Neuronal stem cell (in vitro differentiated cells): ENCODE measurements at regions not wholly inside any gene's neighbourhood (a gene's known extent, or its start where the extent isn't known, plus 50 kb on each side); places are given as distances from the start of the nearest gene placed in this dataset.
A peak's percentile ranks its signal among the peaks of the same experiment; 100 is the strongest.

Source experiments
- DNase-seq: peaks from one replicate; pipeline ENCODE4 v3.0.0-alpha.2; 2013; ENCODE audit warnings: low spot score
- H2AFZ ChIP-seq: one replicate; pipeline ENCODE4 v1.6.1; 2013; ENCODE audit warnings: mild to moderate bottlenecking, low read length, inconsistent platforms
- H2AK5ac ChIP-seq: 2 replicates; pipeline ENCODE4 v1.6.1; 2013; ENCODE audit warnings: low read depth, mild to moderate bottlenecking, inconsistent platforms, low read length, moderate library complexity, mixed read lengths
- H2BK120ac ChIP-seq: 2 replicates; pipeline ENCODE4 v1.6.1; 2013; ENCODE audit warnings: low read depth, mild to moderate bottlenecking, inconsistent platforms, low read length, moderate library complexity, mixed read lengths
- H2BK12ac ChIP-seq: one replicate; pipeline ENCODE4 v1.6.1; 2013; ENCODE audit warnings: low read length, inconsistent platforms
- H2BK15ac ChIP-seq: 2 replicates; pipeline ENCODE4 v1.6.1; 2013; ENCODE audit warnings: mild to moderate bottlenecking, low read length, inconsistent platforms, mixed read lengths
- H2BK5ac ChIP-seq: one replicate; pipeline ENCODE4 v1.6.1; 2013; ENCODE audit warnings: inconsistent platforms, mild to moderate bottlenecking, low read length, moderate library complexity
- H3K14ac ChIP-seq: one replicate; pipeline ENCODE4 v1.6.1; 2013; ENCODE audit warnings: low read length, inconsistent platforms
- H3K18ac ChIP-seq: 2 replicates; pipeline ENCODE4 v1.6.1; 2013; ENCODE audit warnings: low read length, inconsistent platforms
- H3K23ac ChIP-seq: 2 replicates; pipeline ENCODE4 v1.6.1; 2013; ENCODE audit warnings: low read depth, mild to moderate bottlenecking, mixed read lengths, low read length, inconsistent platforms; ENCODE audit not compliant: poor library complexity
- H3K27ac ChIP-seq: replicated peaks from 3 replicates; pipeline ENCODE4 v1.5.1; 2013; ENCODE audit warnings: low read length, inconsistent platforms
- H3K27me3 ChIP-seq, 3 experiments: 2 replicates each; pipeline ENCODE4 v1.6.1; 2013; ENCODE audit warnings: low read length in 3 of 3, mild to moderate bottlenecking in 2 of 3, inconsistent platforms in 1 of 3, low read depth in 1 of 3, mixed read lengths in 1 of 3, moderate library complexity in 1 of 3; ENCODE audit not compliant: control insufficient read depth in 3 of 3, insufficient read depth in 3 of 3
- H3K36me3 ChIP-seq, 2 donors: replicated peaks in 1 of 2; 2 replicates each; pipeline ENCODE4 v1.6.1; 2013; ENCODE audit warnings: low read length in 2 of 2; ENCODE audit not compliant: control insufficient read depth in 2 of 2, insufficient read depth in 2 of 2
- H3K4ac ChIP-seq: 2 replicates; pipeline ENCODE4 v1.6.1; 2013; ENCODE audit warnings: inconsistent platforms, mild to moderate bottlenecking, low read length, moderate library complexity
- H3K4me1 ChIP-seq, 2 donors: 1 replicate in 1 of 2; 2 replicates in 1 of 2; pipeline ENCODE4 v1.6.1; 2013; ENCODE audit warnings: low read length in 2 of 2, low read depth in 1 of 2; ENCODE audit not compliant: control insufficient read depth in 2 of 2, insufficient read depth in 1 of 2
- H3K4me2 ChIP-seq: one replicate; pipeline ENCODE4 v1.6.1; 2013; ENCODE audit warnings: mild to moderate bottlenecking, low read length, inconsistent platforms; ENCODE audit not compliant: insufficient read depth, poor library complexity, severe bottlenecking
- H3K4me3 ChIP-seq, 2 donors: 2 replicates each; pipeline ENCODE4 v1.5.1; 2013; ENCODE audit warnings: low read length in 2 of 2, mild to moderate bottlenecking in 2 of 2, inconsistent platforms in 1 of 2, moderate library complexity in 1 of 2
- H3K79me1 ChIP-seq: one replicate; pipeline ENCODE4 v1.6.1; 2013; ENCODE audit warnings: low read depth, mild to moderate bottlenecking, inconsistent platforms, low read length, moderate library complexity
- H3K9ac ChIP-seq: one replicate; pipeline ENCODE4 v1.6.1; 2013; ENCODE audit warnings: mild to moderate bottlenecking, low read depth, low read length, inconsistent platforms; ENCODE audit not compliant: poor library complexity
- H3K9me3 ChIP-seq, 2 donors: replicated peaks in 1 of 2; 2 replicates each; pipeline versions ENCODE3 to v1.6.1; 2013; ENCODE audit warnings: low read length in 2 of 2, mild to moderate bottlenecking in 2 of 2, inconsistent platforms in 1 of 2, low read depth in 1 of 2, mixed read lengths in 1 of 2, moderate library complexity in 1 of 2; ENCODE audit not compliant: control insufficient read depth in 2 of 2, insufficient read depth in 1 of 2
- H4K8ac ChIP-seq: one replicate; pipeline ENCODE4 v1.6.1; 2013; ENCODE audit warnings: low read depth, mild to moderate bottlenecking, inconsistent platforms, low read length, moderate library complexity
- H4K91ac ChIP-seq: one replicate; pipeline ENCODE4 v1.6.1; 2013; ENCODE audit warnings: low read length, low read depth, mild to moderate bottlenecking, inconsistent platforms; ENCODE audit not compliant: poor library complexity
- WGBS, 2 donors: extraction: QIAGEN DNeasy Blood & Tissue Kit; methylation state at CpG; one replicate each; pipeline ENCODE4 v1.1.7; 2013; ENCODE audit warnings: missing lambda C conversion rate in 2 of 2, mixed read lengths in 1 of 2; ENCODE audit not compliant: insufficient read length in 2 of 2, insufficient replicate concordance in 1 of 2; ENCODE audit errors: extremely low coverage in 2 of 2; 5-methylcytosine and 5-hydroxymethylcytosine counted together

DNA sequence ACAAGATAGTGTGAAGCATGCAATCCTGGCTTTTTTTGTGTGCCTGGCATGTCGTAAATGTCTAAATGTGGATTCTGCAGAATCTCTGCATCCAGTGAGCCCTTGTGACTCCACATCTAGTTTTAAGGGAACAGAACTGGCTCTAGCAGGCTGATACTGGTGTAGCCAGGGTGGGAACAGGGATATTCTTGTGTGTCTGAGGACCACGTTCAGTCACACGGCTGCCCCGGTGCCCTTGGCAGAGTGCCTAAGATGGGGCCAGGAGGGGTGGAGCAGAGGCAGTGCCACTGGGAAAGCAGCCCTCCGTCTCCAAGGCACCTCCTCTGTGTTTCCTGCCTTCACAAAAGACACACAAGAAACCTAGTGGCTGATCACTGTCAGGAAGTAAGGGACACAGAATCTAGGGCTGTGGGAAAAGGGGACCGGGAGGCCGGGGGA is 91.5 kb upstream of the PARD3B start:
- no peak overlapping the region for H4K8ac ChIP-seq
- peak overlapping the region; percentile 6 for H2BK120ac ChIP-seq
- H3K36me3 ChIP-seq: no peaks in the 10 kb centered on the region
- peaks cover 2 to 16% of the 10 kb centered on the region in 2 donors for H3K9me3 ChIP-seq
- H3K27ac ChIP-seq: peak overlapping the region; percentile 84
- H2BK15ac ChIP-seq: no peak overlapping the region
- H3K14ac ChIP-seq: no peak overlapping the region
- no peak overlapping the region for H3K4me3 ChIP-seq
- H3K79me1 ChIP-seq: no peaks in the 10 kb centered on the region
- peak overlapping the region; percentile 64 for H2BK12ac ChIP-seq
- H3K23ac ChIP-seq: no peak overlapping the region
- no peak overlapping the region for H4K91ac ChIP-seq
- no peak for DNase-seq
- H2AFZ ChIP-seq: peak overlapping the region; percentile 76
- H2BK5ac ChIP-seq: peak overlapping the region; percentile 17
- H3K27me3 ChIP-seq: no peaks in the 10 kb centered on the region
- H2AK5ac ChIP-seq: no peak overlapping the region
- no peak overlapping the region for H3K4ac ChIP-seq
- no CpG with 5 or more reads among the region's 7 CpGs for WGBS, 2 donors
- peaks cover 20 to 49% of the 10 kb centered on the region in 2 donors for H3K4me1 ChIP-seq
- no peak overlapping the region for H3K4me2 ChIP-seq
- H3K9ac ChIP-seq: peak overlapping the region; percentile 50
- H3K18ac ChIP-seq: peak overlapping the region; percentile 71

DNA sequence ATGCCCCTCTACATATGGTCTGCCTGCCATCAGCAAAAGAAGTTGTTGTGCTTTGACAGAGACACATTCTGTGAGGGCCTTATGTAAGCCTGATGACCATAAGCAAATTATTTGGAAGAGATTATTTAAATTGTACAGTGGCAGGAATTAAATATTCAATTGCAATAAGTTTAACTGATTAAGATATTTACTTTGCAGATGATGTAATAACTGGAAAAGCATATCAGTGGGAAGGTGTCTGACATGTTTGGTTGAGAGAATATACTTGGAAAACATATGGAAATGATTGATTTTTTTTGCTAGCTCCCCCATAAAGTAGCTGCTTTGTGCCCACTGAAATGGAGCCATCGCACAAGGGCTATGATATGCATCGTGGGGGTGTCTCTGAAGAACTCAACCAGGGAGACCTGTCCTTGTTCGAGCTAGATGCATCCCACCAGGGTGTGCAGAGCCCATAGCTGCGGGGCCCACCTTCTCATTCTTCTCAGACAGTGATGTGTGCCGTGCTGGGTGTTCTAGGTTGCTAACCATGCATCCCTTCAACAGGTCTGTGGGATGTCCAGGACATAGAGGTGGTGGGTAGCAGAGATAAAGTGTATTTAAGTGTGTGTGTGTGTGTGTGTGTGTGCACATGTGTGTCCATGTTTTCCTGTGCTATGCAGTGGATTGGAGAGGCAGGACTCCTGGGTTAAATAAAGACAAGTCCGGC is 90.4 kb upstream of the PARD3B start:
- Histone ChIP-seq H3K18ac (peak overlapping the region; percentile 69), H3K9me3 (peaks cover 2 to 16% of the 10 kb centered on the region in 2 donors), H2BK120ac (no peak overlapping the region), H4K91ac (no peak overlapping the region), H2BK12ac (peak overlapping the region; percentile 60), H3K4me3 (no peak overlapping the region), H3K36me3 (no peaks in the 10 kb centered on the region), H2BK15ac (no peak overlapping the region), H3K4ac (no peak overlapping the region), H2AFZ (peak overlapping the region; percentile 76), H3K4me1 (peaks cover 19 to 45% of the 10 kb centered on the region in 2 donors), H3K23ac (no peak overlapping the region), H3K14ac (no peak overlapping the region), H3K27ac (peak overlapping the region; percentile 60), H3K4me2 (no peak overlapping the region), H2AK5ac (no peak overlapping the region), H3K27me3 (no peaks in the 10 kb centered on the region), H3K79me1 (no peaks in the 10 kb centered on the region), H2BK5ac (no peak overlapping the region), H3K9ac (no peak overlapping the region), H4K8ac (no peak overlapping the region)
- no peak for DNase-seq
- WGBS, 2 donors: no CpG with 5 or more reads among the region's 6 CpGs

GRCh38 chr2:204468746-204469429 is 76.4 kb upstream of the PARD3B start:
- Histone ChIP-seq H4K91ac (no peak overlapping the region), H2BK12ac (no peak overlapping the region), H3K4ac (no peak overlapping the region), H4K8ac (no peak overlapping the region), H3K4me1 (peaks cover 0 to 2% of the 10 kb centered on the region in 2 donors), H3K18ac (no peak overlapping the region), H3K27ac (no peak overlapping the region), H2BK15ac (no peak overlapping the region), H3K23ac (no peak overlapping the region), H3K36me3 (no peaks in the 10 kb centered on the region), H3K9me3 (no peaks in the 10 kb centered on the region), H3K4me2 (no peak overlapping the region), H2BK120ac (no peak overlapping the region), H2AK5ac (no peak overlapping the region), H2BK5ac (no peak overlapping the region), H2AFZ (no peak overlapping the region), H3K79me1 (no peaks in the 10 kb centered on the region), H3K27me3 (no peaks in the 10 kb centered on the region), H3K14ac (no peak overlapping the region), H3K9ac (no peak overlapping the region), H3K4me3 (no peak overlapping the region)
- WGBS, 2 donors: no CpG with 5 or more reads among the region's 4 CpGs
- DNase-seq: no peak

GRCh38 chr2:204470178-204470620 is 75.1 kb upstream of the PARD3B start:
- Histone ChIP-seq H3K27ac (no peak overlapping the region), H3K79me1 (no peaks in the 10 kb centered on the region), H2BK5ac (no peak overlapping the region), H3K27me3 (no peaks in the 10 kb centered on the region), H3K9ac (no peak overlapping the region), H2BK15ac (no peak overlapping the region), H3K36me3 (no peaks in the 10 kb centered on the region), H4K8ac (no peak overlapping the region), H3K14ac (no peak overlapping the region), H2BK12ac (no peak overlapping the region), H3K4me2 (no peak overlapping the region), H3K23ac (no peak overlapping the region), H4K91ac (no peak overlapping the region), H2AFZ (no peak overlapping the region), H3K4me3 (no peak overlapping the region), H3K4ac (no peak overlapping the region), H3K4me1 (peaks cover 0 to 2% of the 10 kb centered on the region in 2 donors), H3K18ac (no peak overlapping the region), H2AK5ac (no peak overlapping the region), H2BK120ac (no peak overlapping the region), H3K9me3 (no peaks in the 10 kb centered on the region)
- no peak for DNase-seq
- WGBS, 2 donors: no CpG with 5 or more reads among the region's 4 CpGs
